Caco-2 (cell line): ENCODE measurements at regions not wholly inside any gene's neighbourhood (a gene's known extent, or its start where the extent isn't known, plus 50 kb on each side); places are given as distances from the start of the nearest gene placed in this dataset.
A peak's percentile ranks its signal among the peaks of the same experiment; 100 is the strongest.

Source experiments
- BruUV-seq: library from RNA; stranded (reverse); fragments of 400-500 nt; replicated peaks from 2 replicates; lab custom pipeline; 2021; lab: Mats Ljungman, UMichigan
- CTCF ChIA-PET: fragments of 300-600 bp; sonication (Branson Sonifier 250); formaldehyde crosslinking; loops from one replicate; lab custom pipeline; 2022; ENCODE audit warnings: antibody characterized with exemption; lab: Charles Lee
- POLR2A ChIA-PET: fragments of 300-600 bp; sonication (Branson Sonifier 250); formaldehyde crosslinking; loops from one replicate; lab custom pipeline; 2022; ENCODE audit warnings: antibody characterized with exemption; lab: Charles Lee
- DNase-seq, 2 experiments: peaks; one replicate each; pipeline versions ENCODE4 v3.0.0 to v3.0.0-alpha.2; 2020 to 2022
- H3K27me3 ChIP-seq: replicated peaks from 2 replicates; pipeline ENCODE4 v1.6.0; 2011; ENCODE audit warnings: low read length; ENCODE audit not compliant: control insufficient read depth, insufficient read depth
- H3K36me3 ChIP-seq: 2 replicates; pipeline ENCODE4 v1.5.1; 2011; ENCODE audit warnings: low read length; ENCODE audit not compliant: control insufficient read depth, insufficient read depth
- H3K4me1 ChIP-seq: fragments of 250-450 bp; sonication (Bioruptor Pico); 2 replicates; pipeline ENCODE4 v1.5.1; 2020; ENCODE audit warnings: mild to moderate bottlenecking
- H3K4me3 ChIP-seq: 2 replicates; pipeline ENCODE4 v1.5.1; 2011; ENCODE audit warnings: low read depth, mild to moderate bottlenecking, control low read depth, low read length
- H3K9me3 ChIP-seq: fragments of 250-450 bp; sonication (Bioruptor Pico); 2 replicates; pipeline ENCODE4 v1.5.1; 2020; ENCODE audit warnings: mild to moderate bottlenecking, moderate library complexity
- H3K27ac Mint-ChIP-seq: one replicate; pipeline ENCODE4 v1.8.0; 2022; ENCODE audit warnings: mixed read lengths; ENCODE audit not compliant: unreplicated experiment
- H3K27me3 Mint-ChIP-seq: one replicate; pipeline ENCODE4 v1.8.0; 2022; ENCODE audit warnings: mixed read lengths; ENCODE audit not compliant: insufficient read depth, unreplicated experiment
- H3K36me3 Mint-ChIP-seq: one replicate; pipeline ENCODE4 v1.8.0; 2022; ENCODE audit warnings: mild to moderate bottlenecking, mixed read lengths; ENCODE audit not compliant: insufficient read depth, unreplicated experiment
- H3K4me1 Mint-ChIP-seq: one replicate; pipeline ENCODE4 v1.8.0; 2022; ENCODE audit warnings: low read depth, mixed read lengths; ENCODE audit not compliant: unreplicated experiment
- H3K4me3 Mint-ChIP-seq: one replicate; pipeline ENCODE4 v1.8.0; 2022; ENCODE audit warnings: mild to moderate bottlenecking, moderate library complexity, mixed read lengths; ENCODE audit not compliant: unreplicated experiment
- H3K9me3 Mint-ChIP-seq: one replicate; pipeline ENCODE4 v1.8.0; 2022; ENCODE audit warnings: mixed read lengths; ENCODE audit not compliant: unreplicated experiment
- CTCF ChIP-seq, 2 experiments: fragments of 200-600 bp in 1 of 2; IDR thresholded peaks; 1 replicate in 1 of 2; 2 replicates in 1 of 2; pipeline versions ENCODE4 v1.5.1 to v1.8.0; 2011 to 2022; ENCODE audit warnings: antibody characterized with exemption in 1 of 2, control low read depth in 1 of 2, inconsistent platforms in 1 of 2, low read depth in 1 of 2, low read length in 1 of 2, mild to moderate bottlenecking in 1 of 2, moderate library complexity in 1 of 2; ENCODE audit not compliant: insufficient read depth in 1 of 2, severe bottlenecking in 1 of 2, unreplicated experiment in 1 of 2
- intact Hi-C: fragments of 100-400 bp; cut with micrococcal nuclease; formaldehyde crosslinking; loops from one replicate; pipeline ENCODE4 v1.10.0; 2022; ENCODE audit not compliant: unreplicated experiment

DNA sequence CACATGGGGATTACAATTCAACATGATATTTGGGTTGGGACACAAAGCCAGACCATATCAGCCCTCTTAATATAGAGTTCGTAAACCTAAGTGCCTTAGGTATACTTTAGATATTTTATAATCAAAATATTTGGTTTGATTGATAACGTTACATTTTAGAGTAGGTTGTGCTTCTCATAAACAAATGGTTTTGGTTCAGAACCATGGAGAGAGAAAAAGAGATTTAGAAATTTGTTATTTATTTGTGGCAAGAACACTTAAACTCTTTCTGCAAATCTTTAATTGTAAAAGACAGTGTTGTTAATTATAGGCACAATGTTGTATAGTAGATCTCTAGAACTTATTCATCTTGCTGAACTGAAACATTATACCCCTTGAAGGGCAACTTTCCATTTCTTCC lies 298.8 kb downstream of the TENT4A start:
- H3K27me3 Mint-ChIP-seq, result no peaks in the 10 kb centered on the region
- intact Hi-C loops, result no loop called here
- no peak for DNase-seq

DNA sequence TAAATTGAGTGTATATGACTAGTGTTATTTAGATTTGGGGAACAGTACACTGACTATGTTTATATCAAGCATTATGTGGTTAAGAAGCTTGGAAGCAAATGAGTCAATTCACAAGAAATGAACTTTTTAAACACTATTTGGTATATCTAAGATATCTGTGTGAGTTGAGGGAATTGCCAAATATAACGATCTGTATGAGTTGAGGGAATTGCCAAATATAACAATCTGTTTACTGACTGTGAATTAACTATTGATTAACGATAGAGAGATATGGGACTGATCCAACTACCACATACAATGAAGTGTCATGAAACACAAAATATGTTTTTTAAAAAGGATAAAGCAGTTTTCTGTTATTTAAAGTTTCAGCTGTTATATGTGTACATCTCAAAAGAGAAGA lies 301.4 kb downstream of the TENT4A start:
- Mint-ChIP-seq H3K9me3 (no peaks in the 10 kb centered on the region), H3K36me3 (no peaks in the 10 kb centered on the region), H3K4me1 (no peaks in the 10 kb centered on the region), H3K27me3 (peaks cover 3% of the 10 kb centered on the region), H3K27ac (no peak overlapping the region), H3K4me3 (no peak overlapping the region)
- BruUV-seq, result no TSS peak
- Histone ChIP-seq H3K4me1 (no peaks in the 10 kb centered on the region), H3K36me3 (no peaks in the 10 kb centered on the region), H3K27me3 (no peaks in the 10 kb centered on the region), H3K4me3 (no peak overlapping the region), H3K9me3 (no peaks in the 10 kb centered on the region)
- POLR2A ChIA-PET, result no interaction called here
- TF ChIP-seq CTCF (IDR thresholded peaks at IDR 0.05; ENCODE audit: insufficient read depth in 1 of 2, low read depth in 1 of 2, low read length in 1 of 2, severe bottlenecking in 1 of 2, unreplicated experiment in 1 of 2), result no peak
- DNase-seq, result no peak
- intact Hi-C loops, result no loop called here
- CTCF ChIA-PET, result no interaction called here

More for the DNA sequence above, 298.8 kb downstream of the TENT4A start:
- no peak for TF ChIP-seq CTCF (IDR thresholded peaks at IDR 0.05; ENCODE audit: insufficient read depth in 1 of 2, low read depth in 1 of 2, low read length in 1 of 2, severe bottlenecking in 1 of 2, unreplicated experiment in 1 of 2)
- Mint-ChIP-seq H3K4me3 (no peak overlapping the region), H3K4me1 (no peaks in the 10 kb centered on the region), H3K9me3 (no peaks in the 10 kb centered on the region), H3K36me3 (no peaks in the 10 kb centered on the region), H3K27ac (no peak overlapping the region)
- H3K27me3 ChIP-seq, result no peaks in the 10 kb centered on the region
- no peaks in the 10 kb centered on the region for H3K9me3 ChIP-seq
- no peaks in the 10 kb centered on the region for H3K4me1 ChIP-seq
- POLR2A ChIA-PET, result no interaction called here
- H3K4me3 ChIP-seq, result no peak overlapping the region
- BruUV-seq, result no TSS peak
- no peaks in the 10 kb centered on the region for H3K36me3 ChIP-seq
- CTCF ChIA-PET, result no interaction called here

GRCh38 chr5:7015586-7016256 lies 302.5 kb downstream of the TENT4A start:
- no peaks in the 10 kb centered on the region for H3K4me1 Mint-ChIP-seq
- Histone ChIP-seq H3K9me3 (no peaks in the 10 kb centered on the region), H3K4me1 (no peaks in the 10 kb centered on the region), H3K36me3 (no peaks in the 10 kb centered on the region), H3K27me3 (no peaks in the 10 kb centered on the region), H3K4me3 (no peak overlapping the region)
- peaks cover 3% of the 10 kb centered on the region for H3K27me3 Mint-ChIP-seq
- ChIA-PET POLR2A (no interaction called here), CTCF (no interaction called here)
- H3K4me3 Mint-ChIP-seq, result no peak overlapping the region
- no peaks in the 10 kb centered on the region for H3K36me3 Mint-ChIP-seq
- intact Hi-C loops, result no loop called here
- peaks cover 8% of the 10 kb centered on the region for H3K9me3 Mint-ChIP-seq
- DNase-seq, result no peak
- peak in 1 of 2 experiments; percentile 13 for TF ChIP-seq CTCF (IDR thresholded peaks at IDR 0.05; ENCODE audit: insufficient read depth in 1 of 2, low read depth in 1 of 2, low read length in 1 of 2, severe bottlenecking in 1 of 2, unreplicated experiment in 1 of 2)
- H3K27ac Mint-ChIP-seq, result no peak overlapping the region
- BruUV-seq, result no TSS peak
